Spleen (tissue), 11 donors: ENCODE measurements at regions not wholly inside any gene's neighbourhood (a gene's known extent, or its start where the extent isn't known, plus 50 kb on each side); places are given as distances from the start of the nearest gene placed in this dataset.
"Not testable (repeated sequence)": the region's sequence is repeated elsewhere in the genome, so short reads cannot be mapped to it uniquely, and the experiment has no call there.

Source experiments
- DNase-seq: peaks from one replicate; pipeline ENCODE4 v3.0.0-alpha.2; 2020
- H3K27ac ChIP-seq, 8 donors: fragments of 200-600 bp; sonication (generic) in 7 of 8; 1 replicate in 4 of 8; 2 replicates in 4 of 8; pipeline versions ENCODE4 v1.5.0 to v1.8.0; 2016 to 2021; ENCODE audit warnings: inconsistent platforms in 4 of 8, mild to moderate bottlenecking in 4 of 8, moderate library complexity in 1 of 8
- H3K27me3 ChIP-seq, 7 donors: fragments of 200-600 bp; sonication (generic) in 6 of 7; replicated peaks in 1 of 7; 1 replicate in 4 of 7; 2 replicates in 3 of 7; pipeline versions ENCODE4 v1.5.0 to v1.8.0; 2016 to 2021; ENCODE audit warnings: inconsistent platforms in 3 of 7, mild to moderate bottlenecking in 1 of 7
- H3K36me3 ChIP-seq, 6 donors: fragments of 200-600 bp; sonication (generic) in 5 of 6; 1 replicate in 4 of 6; 2 replicates in 2 of 6; pipeline versions ENCODE4 v1.5.0 to v1.8.0; 2016 to 2021; ENCODE audit warnings: inconsistent platforms in 2 of 6
- H3K4me1 ChIP-seq, 6 donors: fragments of 200-600 bp; sonication (generic) in 5 of 6; 1 replicate in 3 of 6; 2 replicates in 3 of 6; pipeline versions ENCODE4 v1.5.0 to v1.8.0; 2016 to 2021; ENCODE audit warnings: inconsistent platforms in 3 of 6
- H3K4me3 ChIP-seq, 8 donors: fragments of 200-600 bp; sonication (generic) in 7 of 8; 1 replicate in 4 of 8; 2 replicates in 4 of 8; pipeline versions ENCODE4 v1.5.0 to v1.8.0; 2016 to 2021; ENCODE audit warnings: inconsistent platforms in 4 of 8, mild to moderate bottlenecking in 4 of 8, moderate library complexity in 2 of 8
- H3K9me3 ChIP-seq, 8 donors: fragments of 200-600 bp; sonication (generic) in 7 of 8; 1 replicate in 4 of 8; 2 replicates in 4 of 8; pipeline versions ENCODE4 v1.5.0 to v1.8.0; 2016 to 2021; ENCODE audit warnings: inconsistent platforms in 4 of 8
- POLR2A ChIP-seq, 3 donors: fragments of 450-650 bp; IDR thresholded peaks; one replicate each; pipeline ENCODE4 v1.5.1; 2017; ENCODE audit warnings: antibody characterized with exemption in 3 of 3, mild to moderate bottlenecking in 1 of 3
- POLR2AphosphoS5 ChIP-seq, 3 donors: sonication (generic); formaldehyde crosslinking; IDR thresholded peaks; one replicate each; pipeline ENCODE4 v1.5.1; 2017; ENCODE audit warnings: antibody characterized with exemption in 3 of 3
- WGBS, 5 donors: extraction: QIAGEN DNeasy Blood & Tissue Kit in 3 of 5; methylation state at CpG; one replicate each; pipeline versions ENCODE4 v1.1.5 to v1.1.7; 2013 to 2018; 5-methylcytosine and 5-hydroxymethylcytosine counted together
- intact Hi-C: fragments of 100-400 bp; cut with DNase I; formaldehyde crosslinking; loops from one replicate; pipeline ENCODE4 v1.15.0; 2023; ENCODE audit warnings: low total_unique reads
- TF ChIP-seq, protein P1 (sequence below), 11 experiments: fragments of 200-600 bp in 7 of 11; fragments of 450-650 bp in 4 of 11; sonication (generic) in 4 of 11; IDR thresholded peaks in 8 of 11; conservative IDR thresholded peaks in 3 of 11; 1 replicate in 7 of 11; 2 replicates in 4 of 11; pipeline versions ENCODE4 v1.4.0 to v1.8.0; 2016 to 2021; ENCODE audit warnings: antibody characterized with exemption in 11 of 11, inconsistent platforms in 4 of 11, mild to moderate bottlenecking in 1 of 11
- donor health status: healthy with polysubstance abuse.
- donor health status: DM: no; HTN: no; CAD: no; lungs with moderate emphysema.
- donor health status: DM: no; HTN: no; CAD: no.
- donor health status: Bipolar disorder and iron deficiency.
- donor health status: healthy.
- donor health status: DM: no; HTN: no; CAD: no.
- donor health status: DM: yes; HTN: yes; CAD: no.

DNA sequence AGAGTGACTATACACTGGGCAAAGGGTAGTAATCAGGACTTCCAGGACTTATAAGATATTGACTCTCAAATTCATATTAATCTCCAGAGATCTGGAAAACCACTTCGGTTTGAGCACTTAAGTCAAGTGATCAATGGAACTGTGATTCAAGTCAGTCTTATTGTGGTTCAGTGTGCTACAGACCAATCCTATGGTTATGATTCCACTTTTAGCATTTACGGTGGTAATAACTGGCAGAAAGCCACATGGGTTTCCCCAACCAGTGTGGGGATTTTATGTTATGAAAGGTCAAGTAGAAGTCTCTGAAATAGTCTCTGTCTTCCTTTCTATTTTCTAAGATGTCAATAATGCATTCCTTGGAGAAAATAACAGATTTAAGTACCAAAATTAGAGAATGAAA lies 151.3 kb upstream of the NEGR1 start:
- no peak overlapping the region for H3K4me3 ChIP-seq
- H3K27ac ChIP-seq, result no peak overlapping the region
- H3K4me1 ChIP-seq, result no peaks in the 10 kb centered on the region
- no peaks in the 10 kb centered on the region for H3K27me3 ChIP-seq
- TF ChIP-seq POLR2AphosphoS5 (IDR thresholded peaks at IDR 0.05), result no peak
- TF ChIP-seq, protein P1, sequence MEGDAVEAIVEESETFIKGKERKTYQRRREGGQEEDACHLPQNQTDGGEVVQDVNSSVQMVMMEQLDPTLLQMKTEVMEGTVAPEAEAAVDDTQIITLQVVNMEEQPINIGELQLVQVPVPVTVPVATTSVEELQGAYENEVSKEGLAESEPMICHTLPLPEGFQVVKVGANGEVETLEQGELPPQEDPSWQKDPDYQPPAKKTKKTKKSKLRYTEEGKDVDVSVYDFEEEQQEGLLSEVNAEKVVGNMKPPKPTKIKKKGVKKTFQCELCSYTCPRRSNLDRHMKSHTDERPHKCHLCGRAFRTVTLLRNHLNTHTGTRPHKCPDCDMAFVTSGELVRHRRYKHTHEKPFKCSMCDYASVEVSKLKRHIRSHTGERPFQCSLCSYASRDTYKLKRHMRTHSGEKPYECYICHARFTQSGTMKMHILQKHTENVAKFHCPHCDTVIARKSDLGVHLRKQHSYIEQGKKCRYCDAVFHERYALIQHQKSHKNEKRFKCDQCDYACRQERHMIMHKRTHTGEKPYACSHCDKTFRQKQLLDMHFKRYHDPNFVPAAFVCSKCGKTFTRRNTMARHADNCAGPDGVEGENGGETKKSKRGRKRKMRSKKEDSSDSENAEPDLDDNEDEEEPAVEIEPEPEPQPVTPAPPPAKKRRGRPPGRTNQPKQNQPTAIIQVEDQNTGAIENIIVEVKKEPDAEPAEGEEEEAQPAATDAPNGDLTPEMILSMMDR (IDR thresholded peaks at IDR 0.05 in 8 of 11, conservative IDR thresholded peaks at IDR 0.05 in 3 of 11), result no peak
- TF ChIP-seq POLR2A (IDR thresholded peaks at IDR 0.05), result no peak
- intact Hi-C loops, result no loop called here
- 60 to 75% (median 68%) methylated on average over 2 of the region's 2 CpGs for WGBS, 5 donors
- H3K9me3 ChIP-seq, result peaks cover 0 to 11% (median 4%) of the 10 kb centered on the region in 8 donors
- no peak for DNase-seq
- H3K36me3 ChIP-seq, result no peaks in the 10 kb centered on the region

DNA sequence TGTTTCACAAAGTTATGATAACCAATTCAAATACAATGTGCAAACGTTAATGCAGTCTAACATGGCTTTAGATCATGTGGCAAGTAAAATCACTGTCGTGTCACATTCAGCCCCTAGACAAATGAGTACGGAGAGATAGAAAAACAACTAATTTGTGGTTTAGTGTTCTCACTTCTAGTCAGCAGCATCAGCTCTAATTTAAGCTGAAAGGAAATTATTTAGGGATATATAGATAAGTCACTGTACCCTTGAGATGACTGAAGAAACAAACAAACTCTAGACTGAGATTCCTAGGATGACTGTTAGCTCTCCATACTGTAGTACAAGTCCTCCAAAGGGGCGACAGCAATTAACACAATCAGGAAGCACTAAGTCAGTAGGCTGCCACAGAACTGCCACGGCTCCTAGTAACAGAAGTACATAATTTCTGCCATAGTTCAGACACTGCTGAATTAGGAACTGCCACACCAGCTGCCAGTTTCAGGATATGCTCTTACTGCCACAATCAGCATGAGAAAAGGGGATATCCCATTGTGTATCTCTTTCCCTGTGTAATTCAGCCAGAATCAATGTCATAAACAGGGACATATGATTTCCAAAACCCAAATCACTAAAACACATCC lies 150.4 kb upstream of the NEGR1 start:
- intact Hi-C loops, result no loop called here
- H3K27me3 ChIP-seq, result no peaks in the 10 kb centered on the region
- WGBS, 5 donors, result 42 to 74% (median 53%) methylated on average over 5 of the region's 5 CpGs
- no peak for DNase-seq
- H3K9me3 ChIP-seq, result peaks cover 0 to 17% (median 8%) of the 10 kb centered on the region in 8 donors
- no peak overlapping the region for H3K27ac ChIP-seq
- H3K4me1 ChIP-seq, result no peaks in the 10 kb centered on the region
- no peak for TF ChIP-seq POLR2AphosphoS5 (IDR thresholded peaks at IDR 0.05)
- TF ChIP-seq, protein P1 (IDR thresholded peaks at IDR 0.05 in 8 of 11, conservative IDR thresholded peaks at IDR 0.05 in 3 of 11), result no peak
- TF ChIP-seq POLR2A (IDR thresholded peaks at IDR 0.05), result no peak
- no peaks in the 10 kb centered on the region for H3K36me3 ChIP-seq
- no peak overlapping the region for H3K4me3 ChIP-seq

DNA sequence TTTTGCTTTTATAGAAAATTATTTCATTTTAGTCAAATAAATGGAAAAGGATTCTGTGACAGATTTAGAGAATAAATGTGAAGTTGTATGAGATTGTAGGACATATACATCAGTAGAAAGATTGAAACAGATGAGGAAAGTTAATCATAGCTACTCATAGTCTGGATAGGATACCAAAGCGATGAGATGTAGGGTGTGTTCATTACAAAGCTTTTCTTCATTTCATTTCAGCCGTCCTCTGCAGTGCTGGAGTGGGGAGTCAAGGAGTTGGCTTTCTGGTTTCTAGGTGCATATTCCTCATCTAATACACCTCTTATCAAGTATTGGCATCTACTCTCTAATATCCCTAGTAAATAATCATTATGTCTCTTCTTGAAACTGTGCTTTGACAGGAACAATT lies 149.5 kb upstream of the NEGR1 start:
- Histone ChIP-seq H3K9me3 (peaks cover 0 to 17% (median 10%) of the 10 kb centered on the region in 8 donors), H3K36me3 (no peaks in the 10 kb centered on the region), H3K4me1 (no peaks in the 10 kb centered on the region), H3K4me3 (no peak overlapping the region), H3K27ac (no peak overlapping the region), H3K27me3 (no peaks in the 10 kb centered on the region)
- 82 to 98% (median 87%) methylated on average over 2 of the region's 2 CpGs for WGBS, 5 donors
- DNase-seq, result no peak
- no peak for TF ChIP-seq POLR2AphosphoS5 (IDR thresholded peaks at IDR 0.05)
- TF ChIP-seq, protein P1 (IDR thresholded peaks at IDR 0.05 in 8 of 11, conservative IDR thresholded peaks at IDR 0.05 in 3 of 11), result no peak
- TF ChIP-seq POLR2A (IDR thresholded peaks at IDR 0.05), result no peak
- intact Hi-C loops, result no loop called here

DNA sequence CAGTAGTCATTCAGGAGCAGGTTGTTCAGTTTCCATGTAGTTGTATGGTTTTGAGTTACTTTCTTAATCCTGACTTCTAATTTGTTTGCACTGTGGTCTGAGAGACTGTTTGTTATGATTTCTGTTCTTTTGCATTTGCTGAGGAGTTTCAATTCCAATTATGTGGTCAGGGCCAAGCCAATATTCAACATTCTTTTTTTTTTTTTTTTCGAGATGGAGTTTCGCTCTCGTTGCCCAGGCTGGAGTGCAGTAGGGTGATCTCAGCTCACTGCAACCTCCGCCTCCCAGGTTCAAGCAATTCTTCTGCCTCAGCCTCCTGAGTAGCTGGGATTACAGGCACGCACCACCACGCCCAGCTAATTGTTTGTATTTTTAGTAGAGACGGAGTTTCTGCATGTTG lies 145.9 kb upstream of the NEGR1 start:
- DNase-seq, intact Hi-C loops, H3K27me3 ChIP-seq, H3K4me3 ChIP-seq, H3K4me1 ChIP-seq, H3K27ac ChIP-seq, H3K36me3 ChIP-seq: not testable (repeated sequence)
- 90 to 96% (median 92%) methylated on average over 7 of the region's 7 CpGs for WGBS, 5 donors
- H3K9me3 ChIP-seq, result peaks cover 0 to 35% (median 17%) of the 10 kb centered on the region in 8 donors

DNA sequence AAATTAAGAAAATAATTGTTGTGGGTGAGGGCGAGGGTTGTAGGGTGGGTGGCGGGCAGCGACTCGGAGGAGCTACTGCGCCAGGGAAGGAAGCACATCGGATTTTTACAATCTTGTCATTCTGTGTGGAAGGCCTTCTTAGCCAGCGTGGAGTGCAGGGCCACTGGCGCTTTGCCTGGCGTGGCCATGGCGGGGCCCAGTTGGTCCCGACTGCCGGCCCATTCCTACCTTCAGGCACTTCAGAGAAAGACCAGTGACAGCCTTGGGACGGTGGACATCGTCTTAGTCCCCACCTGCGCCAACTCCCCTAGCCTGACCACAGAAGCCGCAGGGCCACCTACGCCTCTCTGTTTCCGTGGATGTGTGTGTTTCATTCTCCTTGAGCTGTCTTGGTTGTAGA lies 136.9 kb upstream of the NEGR1 start:
- Histone ChIP-seq H3K4me1 (no peaks in the 10 kb centered on the region), H3K27me3 (no peaks in the 10 kb centered on the region), H3K27ac (no peak overlapping the region), H3K9me3 (peaks cover 0 to 9% (median 0%) of the 10 kb centered on the region in 8 donors), H3K4me3 (no peak overlapping the region), H3K36me3 (no peaks in the 10 kb centered on the region)
- intact Hi-C loops, result no loop called here
- TF ChIP-seq, protein P1 (IDR thresholded peaks at IDR 0.05 in 8 of 11, conservative IDR thresholded peaks at IDR 0.05 in 3 of 11), result no peak
- no peak for TF ChIP-seq POLR2AphosphoS5 (IDR thresholded peaks at IDR 0.05)
- TF ChIP-seq POLR2A (IDR thresholded peaks at IDR 0.05), result no peak
- DNase-seq, result no peak
- WGBS, 5 donors, result 84 to 95% (median 94%) methylated on average over 18 of the region's 18 CpGs
